Ascending aorta (tissue), 2 donors: ENCODE measurements at regions not wholly inside any gene's neighbourhood (a gene's known extent, or its start where the extent isn't known, plus 50 kb on each side); places are given as distances from the start of the nearest gene placed in this dataset.

Experiments
- DNase-seq, 2 donors: peaks; one replicate each; pipeline ENCODE4 v3.0.0-alpha.2; 2019; ENCODE audit warnings: low spot score in 2 of 2
- H3K27ac ChIP-seq, 2 donors: fragments of 200-600 bp; sonication (generic); one replicate each; pipeline ENCODE4 v1.5.1; 2016 to 2017; ENCODE audit warnings: mild to moderate bottlenecking in 1 of 2
- H3K27me3 ChIP-seq: fragments of 200-600 bp; sonication (generic); one replicate; pipeline ENCODE4 v1.5.1; 2017
- H3K36me3 ChIP-seq, 2 donors: fragments of 200-600 bp; sonication (generic); one replicate each; pipeline ENCODE4 v1.5.1; 2016
- H3K4me1 ChIP-seq, 2 donors: fragments of 200-600 bp; sonication (generic); one replicate each; pipeline ENCODE4 v1.5.1; 2016 to 2017; ENCODE audit warnings: mild to moderate bottlenecking in 1 of 2
- H3K4me3 ChIP-seq, 2 donors: fragments of 200-600 bp; sonication (generic); one replicate each; pipeline ENCODE4 v1.5.1; 2016 to 2017; ENCODE audit warnings: mild to moderate bottlenecking in 1 of 2
- H3K9me3 ChIP-seq, 2 donors: fragments of 200-600 bp; sonication (generic); one replicate each; pipeline ENCODE4 v1.5.1; 2016
- CTCF ChIP-seq, 3 experiments: fragments of 200-600 bp in 2 of 3; fragments of 450-650 bp in 1 of 3; sonication (generic) in 2 of 3; IDR thresholded peaks; one replicate each; pipeline ENCODE4 v1.5.1; 2016 to 2019; ENCODE audit warnings: antibody characterized with exemption in 3 of 3, mild to moderate bottlenecking in 1 of 3, moderate library complexity in 1 of 3
- intact Hi-C: fragments of 100-400 bp; cut with DNase I; formaldehyde crosslinking; loops from one replicate; pipeline ENCODE4 v1.15.1; 2023

- Histone ChIP-seq H3K4me1 (no peaks in the 10 kb centered on the region), H3K36me3 (no peaks in the 10 kb centered on the region), H3K4me3 (no peak overlapping the region), H3K27me3 (no peaks in the 10 kb centered on the region), H3K27ac (no peak overlapping the region), H3K9me3 (no peaks in the 10 kb centered on the region)
- DNase-seq, result no peak
- intact Hi-C loops, result no loop called here
- TF ChIP-seq CTCF (IDR thresholded peaks at IDR 0.05), result no peak
Observed at GRCh38 chr18:78681396-78681795, 298.2 kb upstream of the SALL3 start.

GRCh38 chr18:78681934-78682333 is 297.7 kb upstream of the SALL3 start:
- no peak for TF ChIP-seq CTCF (IDR thresholded peaks at IDR 0.05)
- Histone ChIP-seq H3K4me3 (no peak overlapping the region), H3K27me3 (no peaks in the 10 kb centered on the region), H3K9me3 (no peaks in the 10 kb centered on the region), H3K4me1 (no peaks in the 10 kb centered on the region), H3K27ac (no peak overlapping the region), H3K36me3 (no peaks in the 10 kb centered on the region)
- no peak for DNase-seq
- intact Hi-C loops, result no loop called here

- Histone ChIP-seq H3K27me3 (no peaks in the 10 kb centered on the region), H3K27ac (no peak overlapping the region), H3K4me1 (no peaks in the 10 kb centered on the region), H3K36me3 (no peaks in the 10 kb centered on the region), H3K9me3 (no peaks in the 10 kb centered on the region), H3K4me3 (no peak overlapping the region)
- intact Hi-C loops, result no loop called here
- no peak for TF ChIP-seq CTCF (IDR thresholded peaks at IDR 0.05)
- DNase-seq, result no peak
Observed at GRCh38 chr18:78682716-78683115, 296.9 kb upstream of the SALL3 start.

GRCh38 chr18:78683191-78684010 is 296.2 kb upstream of the SALL3 start:
- intact Hi-C loops, result no loop called here
- no peak for TF ChIP-seq CTCF (IDR thresholded peaks at IDR 0.05)
- no peak for DNase-seq

GRCh38 chr18:78685250-78685979 is 294.2 kb upstream of the SALL3 start:
- H3K4me3 ChIP-seq, result no peak overlapping the region
- H3K27ac ChIP-seq, result no peak overlapping the region
- no peak for TF ChIP-seq CTCF (IDR thresholded peaks at IDR 0.05)
- no peaks in the 10 kb centered on the region for H3K9me3 ChIP-seq
- no peaks in the 10 kb centered on the region for H3K27me3 ChIP-seq
- DNase-seq, result no peak
- H3K4me1 ChIP-seq, result no peaks in the 10 kb centered on the region
- no peaks in the 10 kb centered on the region for H3K36me3 ChIP-seq
- intact Hi-C loops, result no loop called here

More at GRCh38 chr18:78683191-78684010, 296.2 kb upstream of the SALL3 start:
- Histone ChIP-seq H3K27ac (no peak overlapping the region), H3K27me3 (no peaks in the 10 kb centered on the region), H3K36me3 (no peaks in the 10 kb centered on the region), H3K9me3 (no peaks in the 10 kb centered on the region), H3K4me1 (no peaks in the 10 kb centered on the region), H3K4me3 (no peak overlapping the region)
